ENCODE measurements at regions not wholly inside any gene's neighbourhood (a gene's known extent, or its start where the extent isn't known, plus 50 kb on each side); places are given as distances from the start of the nearest gene placed in this dataset.
"Not testable (repeated sequence)": the region's sequence is repeated elsewhere in the genome, so short reads cannot be mapped to it uniquely, and the experiment has no call there.

DNA sequence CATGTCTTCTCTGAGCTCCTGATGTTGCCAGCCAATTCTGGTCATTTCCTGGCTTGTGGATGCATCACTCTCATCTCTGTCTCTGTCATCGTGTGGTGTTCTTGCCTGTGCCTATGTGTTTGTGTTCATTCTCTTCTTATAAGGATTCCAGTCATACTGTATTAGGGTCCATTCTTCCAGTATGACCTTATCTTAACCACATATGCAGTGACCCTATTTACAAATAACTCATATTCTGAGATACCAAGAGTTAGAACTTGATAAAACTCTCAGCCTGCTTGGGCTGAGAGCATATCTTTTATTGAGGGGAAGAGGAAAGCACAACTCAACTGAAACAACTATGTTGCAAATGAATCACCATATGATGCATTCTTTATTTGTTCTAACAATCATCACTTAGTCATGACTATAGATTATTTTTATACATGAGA is 189.0 kb upstream of the ANXA10 start:
- ATAC-seq, result no peak
- no peak for DNase-seq
- H3K36me3 ChIP-seq (ENCODE audit: low read depth), result no peaks in the 10 kb centered on the region
- H3K4me1 ChIP-seq (ENCODE audit: low read depth), result no peaks in the 10 kb centered on the region
- intact Hi-C loops (cut with DNase I, micrococcal nuclease), result no loop called here
- no peak overlapping the region for H3K4me3 ChIP-seq
- no peaks in the 10 kb centered on the region for H3K9me3 ChIP-seq
- TF ChIP-seq CTCF (IDR thresholded peaks at IDR 0.05), result no peak

GRCh38 chr4:167906851-167907250 is 185.5 kb upstream of the ANXA10 start:
- no peaks in the 10 kb centered on the region for H3K4me1 ChIP-seq (ENCODE audit: low read depth)
- H3K36me3 ChIP-seq (ENCODE audit: low read depth), result no peaks in the 10 kb centered on the region
- H3K4me3 ChIP-seq, result no peak overlapping the region
- intact Hi-C loops (cut with DNase I, micrococcal nuclease), result no loop called here
- H3K9me3 ChIP-seq, result no peaks in the 10 kb centered on the region
- no peak for ATAC-seq
- no peak for TF ChIP-seq CTCF (IDR thresholded peaks at IDR 0.05)
- no peak for DNase-seq

DNA sequence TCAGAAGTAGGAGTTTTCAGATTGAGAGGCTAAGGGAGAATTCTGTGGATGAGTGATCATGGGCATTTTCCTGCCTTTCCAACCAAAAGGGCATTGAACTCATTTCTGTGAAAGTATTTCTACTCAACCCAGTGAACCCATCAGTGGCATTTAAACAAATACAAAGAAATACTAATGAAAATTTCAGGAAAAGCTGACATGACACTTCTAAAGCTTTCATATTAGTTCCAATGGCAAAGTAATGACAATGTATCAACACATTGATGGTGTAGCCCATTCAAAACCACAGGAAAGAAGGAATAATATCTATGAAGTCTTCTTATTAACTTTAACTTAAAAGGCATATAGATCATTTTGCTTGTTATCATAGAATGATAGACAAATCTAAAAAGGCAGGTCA is 183.5 kb upstream of the ANXA10 start:
- no peak for TF ChIP-seq CTCF (IDR thresholded peaks at IDR 0.05)
- ATAC-seq, result no peak

GRCh38 chr4:167912535-167912934 is 179.8 kb upstream of the ANXA10 start:
- ATAC-seq; H3K36me3 ChIP-seq (ENCODE audit: low read depth); intact Hi-C loops (cut with DNase I, micrococcal nuclease); H3K4me1 ChIP-seq (ENCODE audit: low read depth); H3K9me3 ChIP-seq; DNase-seq; H3K4me3 ChIP-seq: not testable (repeated sequence)

More for the DNA sequence above, 183.5 kb upstream of the ANXA10 start:
- no peak for DNase-seq
- H3K4me1 ChIP-seq (ENCODE audit: low read depth), result no peaks in the 10 kb centered on the region
- intact Hi-C loops (cut with DNase I, micrococcal nuclease), result no loop called here
- H3K9me3 ChIP-seq, result no peaks in the 10 kb centered on the region
- no peak overlapping the region for H3K4me3 ChIP-seq
- no peaks in the 10 kb centered on the region for H3K36me3 ChIP-seq (ENCODE audit: low read depth)

DNA sequence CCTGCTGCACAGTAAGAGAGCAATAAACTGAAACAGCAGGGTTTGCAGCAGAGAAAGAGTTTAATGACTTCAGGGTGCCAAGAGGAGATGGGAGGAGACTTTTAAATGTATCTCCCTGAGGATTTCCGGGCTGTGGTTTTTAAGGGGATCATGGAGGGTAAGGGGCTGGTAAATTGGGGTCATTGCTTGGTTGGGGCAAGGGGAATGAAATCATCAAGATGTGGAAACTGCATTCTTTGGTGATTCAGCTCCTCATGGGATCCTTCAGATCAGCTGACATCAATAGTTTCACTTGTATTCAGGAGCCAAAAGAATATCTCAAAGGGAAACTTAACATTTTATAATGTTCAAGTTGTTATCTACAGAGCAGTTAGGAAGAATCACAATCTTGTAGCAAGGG is 174.3 kb upstream of the ANXA10 start:
- DNase-seq (no peak), ATAC-seq (no peak)
- no peak for TF ChIP-seq CTCF (IDR thresholded peaks at IDR 0.05)
- intact Hi-C loops (cut with DNase I, micrococcal nuclease), result no loop called here
- Histone ChIP-seq H3K4me3 (no peak overlapping the region), H3K36me3 (ENCODE audit: low read depth) (no peaks in the 10 kb centered on the region), H3K9me3 (peaks cover 6% of the 10 kb centered on the region), H3K4me1 (ENCODE audit: low read depth) (no peaks in the 10 kb centered on the region)

DNA sequence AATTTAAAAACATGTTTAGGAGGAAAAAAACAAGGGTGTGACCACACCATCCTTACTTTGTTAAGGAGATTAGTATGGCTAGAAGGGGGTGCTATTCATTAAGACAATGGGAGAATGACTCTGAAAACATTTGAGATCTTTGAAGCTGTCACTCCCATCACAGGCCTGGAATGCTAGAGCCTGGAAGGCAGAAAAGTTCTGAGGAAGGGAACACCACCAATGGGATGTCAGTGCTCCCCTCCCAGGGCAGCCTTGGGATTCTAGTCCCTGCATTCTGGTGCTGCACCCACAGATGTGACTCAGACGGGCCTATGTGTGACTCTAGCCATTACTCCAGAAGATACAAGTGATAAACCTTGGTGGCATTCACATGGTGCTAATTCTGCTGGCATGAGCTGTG is 162.2 kb upstream of the ANXA10 start:
- ATAC-seq, result no peak
- no peak for TF ChIP-seq CTCF (IDR thresholded peaks at IDR 0.05)
- no peaks in the 10 kb centered on the region for H3K9me3 ChIP-seq
- no peaks in the 10 kb centered on the region for H3K36me3 ChIP-seq (ENCODE audit: low read depth)
- no peak overlapping the region for H3K4me3 ChIP-seq
- intact Hi-C loops (cut with DNase I, micrococcal nuclease), result no loop called here
- DNase-seq, result no peak
- no peaks in the 10 kb centered on the region for H3K4me1 ChIP-seq (ENCODE audit: low read depth)

Data from mucosa of descending colon (tissue), 3 donors.